H1 (cell line): ENCODE measurements at regions not wholly inside any gene's neighbourhood (a gene's known extent, or its start where the extent isn't known, plus 50 kb on each side); places are given as distances from the start of the nearest gene placed in this dataset.
"Not testable (repeated sequence)": the region's sequence is repeated elsewhere in the genome, so short reads cannot be mapped to it uniquely, and the experiment has no call there.

Experiments used
- CTCF ChIA-PET: fragments of 300-600 bp; sonication (Branson Sonifier 250); formaldehyde crosslinking; loops from one replicate; lab custom pipeline; 2021; ENCODE audit not compliant: partially characterized antibody; lab: Charles Lee
- POLR2A ChIA-PET: fragments of 300-600 bp; sonication (Branson Sonifier 250); formaldehyde crosslinking; loops from one replicate; lab custom pipeline; 2021; ENCODE audit warnings: inconsistent platforms; ENCODE audit not compliant: partially characterized antibody; lab: Charles Lee
- DNase-seq, 2 experiments: peaks; one replicate each; pipeline versions ENCODE4 v3.0.0 to v3.0.0-alpha.2; 2010 to 2022; ENCODE audit warnings: low spot score in 2 of 2, low read depth in 1 of 2, mixed read lengths in 1 of 2
- FAIRE-seq: peaks from 2 replicates; lab custom pipeline; 2011; peaks lifted over from hg19 to GRCh38; lab: Jason Lieb, UNC
- H2AFZ ChIP-seq: 2 replicates; pipeline ENCODE4 v1.8.1; 2012; ENCODE audit warnings: low read length, inconsistent platforms
- H2AK5ac ChIP-seq: 2 replicates; pipeline ENCODE4 v1.6.1; 2013; ENCODE audit warnings: low read depth, low read length
- H2BK120ac ChIP-seq: replicated peaks from 2 replicates; pipeline ENCODE3; 2013; ENCODE audit warnings: low read depth, low read length, inconsistent platforms
- H2BK12ac ChIP-seq: 2 replicates; pipeline ENCODE4 v1.6.1; 2013; ENCODE audit warnings: low read depth, low read length
- H2BK15ac ChIP-seq: 2 replicates; pipeline ENCODE4 v1.6.1; 2013; ENCODE audit warnings: low read length
- H2BK20ac ChIP-seq: 2 replicates; pipeline ENCODE4 v1.6.1; 2013; ENCODE audit warnings: low read length
- H2BK5ac ChIP-seq: 2 replicates; pipeline ENCODE4 v1.6.1; 2013; ENCODE audit warnings: low read depth, low read length
- H3K14ac ChIP-seq: 2 replicates; pipeline ENCODE4 v1.6.1; 2013; ENCODE audit warnings: inconsistent platforms; ENCODE audit not compliant: insufficient read length
- H3K18ac ChIP-seq: 2 replicates; pipeline ENCODE4 v1.6.1; 2013; ENCODE audit warnings: low read length; ENCODE audit errors: extremely low read depth
- H3K23ac ChIP-seq: 2 replicates; pipeline ENCODE4 v1.6.1; 2013; ENCODE audit warnings: inconsistent platforms; ENCODE audit not compliant: insufficient read length
- H3K23me2 ChIP-seq: 2 replicates; pipeline ENCODE4 v1.6.1; 2013; ENCODE audit warnings: low read depth, low read length
- H3K27ac ChIP-seq: 2 replicates; pipeline ENCODE4 v1.6.1; 2011; ENCODE audit warnings: low read depth, low read length, inconsistent platforms
- H3K27me3 ChIP-seq, 4 experiments: replicated peaks in 1 of 4; 1 replicate in 1 of 4; 2 replicates in 3 of 4; pipeline versions ENCODE4 v1.6.1 to v1.8.1; 2011 to 2013; ENCODE audit warnings: low read length in 3 of 4, mild to moderate bottlenecking in 3 of 4, inconsistent platforms in 2 of 4, mixed read lengths in 2 of 4, moderate library complexity in 1 of 4; ENCODE audit not compliant: control insufficient read depth in 3 of 4, insufficient read depth in 3 of 4; ENCODE audit errors: extremely low read depth in 1 of 4
- H3K36me3 ChIP-seq, 4 experiments: 2 replicates each; pipeline versions ENCODE4 v1.6.1 to v1.8.1; 2011 to 2013; ENCODE audit warnings: mild to moderate bottlenecking in 4 of 4, low read length in 3 of 4, moderate library complexity in 2 of 4, control low read depth in 1 of 4, inconsistent platforms in 1 of 4; ENCODE audit not compliant: insufficient read depth in 4 of 4, control insufficient read depth in 2 of 4
- H3K4ac ChIP-seq: replicated peaks from 2 replicates; pipeline ENCODE3; 2013; ENCODE audit warnings: low read length, low read depth, mixed read lengths, inconsistent platforms; ENCODE audit not compliant: insufficient read length
- H3K4me1 ChIP-seq, 4 experiments: replicated peaks in 1 of 4; 1 replicate in 1 of 4; 2 replicates in 3 of 4; pipeline versions ENCODE4 v1.6.1 to v1.8.1; 2011 to 2013; ENCODE audit warnings: low read length in 3 of 4, inconsistent platforms in 2 of 4, mixed read lengths in 1 of 4; ENCODE audit not compliant: insufficient read depth in 4 of 4, control insufficient read depth in 3 of 4
- H3K4me2 ChIP-seq, 2 experiments: 2 replicates each; pipeline versions ENCODE4 v1.6.1 to v1.8.1; 2011 to 2013; ENCODE audit warnings: low read depth in 2 of 2, low read length in 2 of 2, control low read depth in 1 of 2, inconsistent platforms in 1 of 2, mild to moderate bottlenecking in 1 of 2; ENCODE audit not compliant: insufficient read depth in 1 of 2
- H3K4me3 ChIP-seq, 4 experiments: fragments of 200-600, 300-600 bp in 1 of 4; sonication (generic), shearing (Covaris generic), sonication (Bioruptor Twin) in 1 of 4; 2 replicates each; pipeline versions ENCODE4 v1.5.1 to v1.8.1; 2011 to 2016; ENCODE audit warnings: low read length in 4 of 4, low read depth in 3 of 4, control low read depth in 2 of 4, inconsistent platforms in 2 of 4, mild to moderate bottlenecking in 2 of 4, mixed read lengths in 1 of 4, moderate library complexity in 1 of 4; ENCODE audit not compliant: insufficient read depth in 2 of 4; ENCODE audit errors: extremely low read depth in 1 of 4
- H3K56ac ChIP-seq: replicated peaks from 2 replicates; pipeline ENCODE3; 2013; ENCODE audit warnings: low read depth, mild to moderate bottlenecking, mixed read lengths, low read length, inconsistent platforms; ENCODE audit not compliant: insufficient read length
- H3K79me1 ChIP-seq: 2 replicates; pipeline ENCODE4 v1.6.1; 2013; ENCODE audit warnings: low read depth, low read length, control low read depth
- H3K79me2 ChIP-seq, 2 experiments: 2 replicates each; pipeline versions ENCODE4 v1.6.1 to v1.8.1; 2012 to 2013; ENCODE audit warnings: low read length in 2 of 2, mild to moderate bottlenecking in 2 of 2, inconsistent platforms in 1 of 2; ENCODE audit not compliant: insufficient read depth in 2 of 2, control insufficient read depth in 1 of 2
- H3K9ac ChIP-seq, 4 experiments: replicated peaks in 1 of 4; 1 replicate in 1 of 4; 2 replicates in 3 of 4; pipeline versions ENCODE4 v1.6.1 to v1.8.1; 2011 to 2013; ENCODE audit warnings: low read depth in 3 of 4, low read length in 3 of 4, control low read depth in 2 of 4, mild to moderate bottlenecking in 2 of 4, moderate library complexity in 2 of 4, inconsistent platforms in 1 of 4; ENCODE audit errors: extremely low read depth in 1 of 4
- H3K9me3 ChIP-seq, 2 experiments: 2 replicates each; pipeline versions ENCODE4 v1.6.1 to v1.8.1; 2012 to 2013; ENCODE audit warnings: mild to moderate bottlenecking in 2 of 2, moderate library complexity in 2 of 2, control low read depth in 1 of 2, inconsistent platforms in 1 of 2, low read depth in 1 of 2, low read length in 1 of 2, mixed read lengths in 1 of 2; ENCODE audit not compliant: insufficient read depth in 2 of 2
- H4K20me1 ChIP-seq, 2 experiments: replicated peaks in 1 of 2; 2 replicates each; pipeline versions ENCODE3 to v1.8.1; 2011 to 2013; ENCODE audit warnings: inconsistent platforms in 2 of 2, low read length in 2 of 2, mild to moderate bottlenecking in 1 of 2; ENCODE audit not compliant: insufficient read depth in 2 of 2, control insufficient read depth in 1 of 2
- H4K5ac ChIP-seq: 2 replicates; pipeline ENCODE4 v1.6.1; 2013; ENCODE audit warnings: low read length, low read depth, mixed read lengths, inconsistent platforms; ENCODE audit not compliant: insufficient read length
- H4K8ac ChIP-seq: 2 replicates; pipeline ENCODE4 v1.8.0; 2013; ENCODE audit warnings: mild to moderate bottlenecking, moderate library complexity, low read length, inconsistent platforms; ENCODE audit not compliant: insufficient read depth; ENCODE audit errors: extremely low read depth
- H4K91ac ChIP-seq: replicated peaks from 2 replicates; pipeline ENCODE3; 2013; ENCODE audit warnings: low read length, mixed read lengths, inconsistent platforms; ENCODE audit not compliant: insufficient read length
- WGBS, 2 experiments: shearing (Covaris generic) in 1 of 2; methylation state at CpG; one replicate each; pipeline versions ENCODE4 v1.1.6 to v1.1.7; 2013 to 2015; ENCODE audit warnings: low lambda C conversion rate in 2 of 2, mixed read lengths in 2 of 2, inconsistent platforms in 1 of 2, low coverage in 1 of 2, missing lambda C conversion rate in 1 of 2; ENCODE audit not compliant: insufficient replicate concordance in 2 of 2, insufficient coverage in 1 of 2, insufficient read length in 1 of 2; ENCODE audit errors: extremely low coverage in 1 of 2, missing lambda C conversion rate in 1 of 2; 5-methylcytosine and 5-hydroxymethylcytosine counted together

- H3K23ac ChIP-seq, H2BK120ac ChIP-seq, H3K23me2 ChIP-seq, H3K4me1 ChIP-seq, H2AK5ac ChIP-seq, POLR2A ChIA-PET, H4K20me1 ChIP-seq, H4K91ac ChIP-seq, H2BK15ac ChIP-seq, H2AFZ ChIP-seq, H3K9ac ChIP-seq, H4K8ac ChIP-seq, FAIRE-seq, H3K36me3 ChIP-seq, H3K4me2 ChIP-seq, H3K79me2 ChIP-seq, H3K4ac ChIP-seq, H4K5ac ChIP-seq, H3K79me1 ChIP-seq, H3K27me3 ChIP-seq, H2BK12ac ChIP-seq, H3K14ac ChIP-seq, H3K4me3 ChIP-seq, DNase-seq, H3K27ac ChIP-seq, H3K18ac ChIP-seq, H2BK20ac ChIP-seq, H3K56ac ChIP-seq, H2BK5ac ChIP-seq: not testable (repeated sequence)
- CTCF ChIA-PET: interaction anchor here (0.7 kb wide), 1 partner anchor 1631 kb away, joined by 3 read pairs; no protein-coding TSS in a partner anchor
- H3K9me3 ChIP-seq: peaks cover 5 to 21% of the 10 kb centered on the region in 2 experiments; a peak in 3 of 4 replicates
- WGBS, 2 experiments: 98% methylated on average over 4 of the region's 4 CpGs; no CpG with 5 or more reads in 1 of the 2 experiments
Observed at GRCh38 chr2:186385638-186386201, 100.3 kb upstream of the ZC3H15 start.
